DOHH2 (cell line): ENCODE measurements at regions not wholly inside any gene's neighbourhood (a gene's known extent, or its start where the extent isn't known, plus 50 kb on each side); places are given as distances from the start of the nearest gene placed in this dataset.

Experiments used
- H3F3A ChIP-seq: fragments of 200-600 bp; sonication (generic), shearing (Covaris generic); 2 replicates; pipeline ENCODE4 v1.6.0; 2016; ENCODE audit warnings: antibody characterized with exemption, mild to moderate bottlenecking; ENCODE audit not compliant: control insufficient read depth, insufficient read depth
- H3K27ac ChIP-seq: fragments of 200-600 bp; sonication (generic); 2 replicates; pipeline ENCODE4 v1.5.1; 2014; ENCODE audit warnings: low read depth, mild to moderate bottlenecking, low read length, moderate library complexity
- H3K27me3 ChIP-seq: fragments of 200-600 bp; sonication (generic); 2 replicates; pipeline ENCODE4 v1.6.1; 2014; ENCODE audit warnings: mild to moderate bottlenecking, low read length, mixed read lengths; ENCODE audit not compliant: control insufficient read depth
- H3K36me3 ChIP-seq: fragments of 200-600 bp; sonication (generic); 2 replicates; pipeline ENCODE4 v1.6.1; 2014; ENCODE audit warnings: mild to moderate bottlenecking, low read length, moderate library complexity, mixed read lengths; ENCODE audit not compliant: control insufficient read depth
- H3K4me1 ChIP-seq: fragments of 200-600 bp; sonication (generic); 2 replicates; pipeline ENCODE4 v1.6.1; 2014; ENCODE audit warnings: mild to moderate bottlenecking, low read length, mixed read lengths; ENCODE audit not compliant: control insufficient read depth
- H3K4me2 ChIP-seq: fragments of 200-600 bp; sonication (generic); 2 replicates; pipeline ENCODE4 v1.6.0; 2014; ENCODE audit warnings: mild to moderate bottlenecking, low read length, moderate library complexity
- H3K4me3 ChIP-seq: fragments of 200-600 bp; sonication (generic); 2 replicates; pipeline ENCODE4 v1.5.1; 2014; ENCODE audit warnings: mild to moderate bottlenecking, low read length, mixed read lengths
- H3K79me2 ChIP-seq: fragments of 200-600 bp; sonication (generic); 2 replicates; pipeline ENCODE4 v1.6.1; 2014; ENCODE audit warnings: mild to moderate bottlenecking, low read length, mixed read lengths; ENCODE audit not compliant: control insufficient read depth
- H3K9me2 ChIP-seq: fragments of 200-600 bp; sonication (generic); replicated peaks from 2 replicates; pipeline ENCODE4 v1.6.1; 2014; ENCODE audit warnings: mild to moderate bottlenecking, low read length, mixed read lengths; ENCODE audit not compliant: control insufficient read depth
- H3K9me3 ChIP-seq: fragments of 200-600 bp; sonication (generic); 2 replicates; pipeline ENCODE4 v1.6.1; 2014; ENCODE audit warnings: antibody characterized with exemption, low read length, mixed read lengths; ENCODE audit not compliant: control insufficient read depth, insufficient read depth
- H4K20me1 ChIP-seq: fragments of 200-600 bp; sonication (generic); 2 replicates; pipeline ENCODE4 v1.6.0; 2014; ENCODE audit warnings: low read depth, mild to moderate bottlenecking, antibody characterized with exemption, low read length, moderate library complexity; ENCODE audit not compliant: control insufficient read depth, insufficient read depth
- CTCF ChIP-seq: fragments of 200-600 bp; sonication (generic); IDR thresholded peaks from one replicate; pipeline ENCODE4 v1.5.1; 2014; ENCODE audit warnings: antibody characterized with exemption, mild to moderate bottlenecking, low read depth, low read length; ENCODE audit not compliant: poor library complexity, severe bottlenecking
- EZH2phosphoT487 ChIP-seq: fragments of 200-600 bp; sonication (generic); IDR thresholded peaks from 2 replicates; pipeline ENCODE4 v1.6.1; 2017; ENCODE audit warnings: borderline replicate concordance, mild to moderate bottlenecking, antibody characterized with exemption, low read length, moderate library complexity, mixed read lengths

GRCh38 chr20:43859994-43860393 is 54.7 kb upstream of the TOX2 start:
- no peaks in the 10 kb centered on the region for H4K20me1 ChIP-seq
- no peaks in the 10 kb centered on the region for H3K79me2 ChIP-seq
- no peak overlapping the region for H3K27ac ChIP-seq
- H3K9me3 ChIP-seq = no peaks in the 10 kb centered on the region
- no peak overlapping the region for H3K4me3 ChIP-seq
- no peaks in the 10 kb centered on the region for H3F3A ChIP-seq
- no peaks in the 10 kb centered on the region for H3K9me2 ChIP-seq
- TF ChIP-seq EZH2phosphoT487 (no peak), CTCF (no peak)
- H3K4me1 ChIP-seq = no peaks in the 10 kb centered on the region
- peaks cover 4% of the 10 kb centered on the region; the same call in 1 of the 2 replicates for H3K27me3 ChIP-seq
- H3K36me3 ChIP-seq = no peaks in the 10 kb centered on the region
- H3K4me2 ChIP-seq = no peak overlapping the region

- no peaks in the 10 kb centered on the region for H3K4me1 ChIP-seq
- no peaks in the 10 kb centered on the region for H3K79me2 ChIP-seq
- no peaks in the 10 kb centered on the region for H3K36me3 ChIP-seq
- H3K9me2 ChIP-seq = no peaks in the 10 kb centered on the region
- H4K20me1 ChIP-seq = no peaks in the 10 kb centered on the region
- H3K4me3 ChIP-seq = no peak overlapping the region
- no peaks in the 10 kb centered on the region for H3K9me3 ChIP-seq
- no peaks in the 10 kb centered on the region for H3F3A ChIP-seq
- peaks cover 4% of the 10 kb centered on the region; the same call in 1 of the 2 replicates for H3K27me3 ChIP-seq
- no peak for TF ChIP-seq CTCF
- no peak for TF ChIP-seq EZH2phosphoT487
- H3K4me2 ChIP-seq = no peak overlapping the region
- no peak overlapping the region for H3K27ac ChIP-seq
Measured at GRCh38 chr20:43857932-43858331, 56.7 kb upstream of the TOX2 start.

- no peak overlapping the region for H3K4me2 ChIP-seq
- H3K4me1 ChIP-seq = no peaks in the 10 kb centered on the region
- no peaks in the 10 kb centered on the region for H3K9me3 ChIP-seq
- no peaks in the 10 kb centered on the region for H3K79me2 ChIP-seq
- no peaks in the 10 kb centered on the region for H3K9me2 ChIP-seq
- no peaks in the 10 kb centered on the region for H3K36me3 ChIP-seq
- H3K4me3 ChIP-seq = no peak overlapping the region
- TF ChIP-seq EZH2phosphoT487 = no peak
- no peak for TF ChIP-seq CTCF
- no peaks in the 10 kb centered on the region for H3F3A ChIP-seq
- no peak overlapping the region for H3K27ac ChIP-seq
- H4K20me1 ChIP-seq = no peaks in the 10 kb centered on the region
- H3K27me3 ChIP-seq = peaks cover 4% of the 10 kb centered on the region; the same call in 1 of the 2 replicates
Measured at GRCh38 chr20:43857127-43857526, 57.5 kb upstream of the TOX2 start.

GRCh38 chr20:43855803-43856202 is 58.8 kb upstream of the TOX2 start:
- no peak overlapping the region for H3K4me3 ChIP-seq
- no peak overlapping the region for H3K4me2 ChIP-seq
- H3K36me3 ChIP-seq = no peaks in the 10 kb centered on the region
- H4K20me1 ChIP-seq = no peaks in the 10 kb centered on the region
- no peaks in the 10 kb centered on the region for H3K4me1 ChIP-seq
- H3F3A ChIP-seq = no peaks in the 10 kb centered on the region
- H3K27ac ChIP-seq = no peak overlapping the region
- peaks cover 4% of the 10 kb centered on the region; the same call in 1 of the 2 replicates for H3K27me3 ChIP-seq
- no peaks in the 10 kb centered on the region for H3K79me2 ChIP-seq
- no peak for TF ChIP-seq CTCF
- no peak for TF ChIP-seq EZH2phosphoT487
- H3K9me2 ChIP-seq = no peaks in the 10 kb centered on the region
- H3K9me3 ChIP-seq = no peaks in the 10 kb centered on the region
